Spleen (tissue), 11 donors: ENCODE measurements at regions not wholly inside any gene's neighbourhood (a gene's known extent, or its start where the extent isn't known, plus 50 kb on each side); places are given as distances from the start of the nearest gene placed in this dataset.
A peak's percentile ranks its signal among the peaks of the same experiment; 100 is the strongest.

Experiments used
- DNase-seq: peaks from one replicate; pipeline ENCODE4 v3.0.0-alpha.2; 2020
- H3K27ac ChIP-seq, 8 donors: fragments of 200-600 bp; sonication (generic) in 7 of 8; 1 replicate in 4 of 8; 2 replicates in 4 of 8; pipeline versions ENCODE4 v1.5.0 to v1.8.0; 2016 to 2021; ENCODE audit warnings: inconsistent platforms in 4 of 8, mild to moderate bottlenecking in 4 of 8, moderate library complexity in 1 of 8
- H3K27me3 ChIP-seq, 7 donors: fragments of 200-600 bp; sonication (generic) in 6 of 7; replicated peaks in 1 of 7; 1 replicate in 4 of 7; 2 replicates in 3 of 7; pipeline versions ENCODE4 v1.5.0 to v1.8.0; 2016 to 2021; ENCODE audit warnings: inconsistent platforms in 3 of 7, mild to moderate bottlenecking in 1 of 7
- H3K36me3 ChIP-seq, 6 donors: fragments of 200-600 bp; sonication (generic) in 5 of 6; 1 replicate in 4 of 6; 2 replicates in 2 of 6; pipeline versions ENCODE4 v1.5.0 to v1.8.0; 2016 to 2021; ENCODE audit warnings: inconsistent platforms in 2 of 6
- H3K4me1 ChIP-seq, 6 donors: fragments of 200-600 bp; sonication (generic) in 5 of 6; 1 replicate in 3 of 6; 2 replicates in 3 of 6; pipeline versions ENCODE4 v1.5.0 to v1.8.0; 2016 to 2021; ENCODE audit warnings: inconsistent platforms in 3 of 6
- H3K4me3 ChIP-seq, 8 donors: fragments of 200-600 bp; sonication (generic) in 7 of 8; 1 replicate in 4 of 8; 2 replicates in 4 of 8; pipeline versions ENCODE4 v1.5.0 to v1.8.0; 2016 to 2021; ENCODE audit warnings: inconsistent platforms in 4 of 8, mild to moderate bottlenecking in 4 of 8, moderate library complexity in 2 of 8
- H3K9me3 ChIP-seq, 8 donors: fragments of 200-600 bp; sonication (generic) in 7 of 8; 1 replicate in 4 of 8; 2 replicates in 4 of 8; pipeline versions ENCODE4 v1.5.0 to v1.8.0; 2016 to 2021; ENCODE audit warnings: inconsistent platforms in 4 of 8
- CTCF ChIP-seq, 11 experiments: fragments of 200-600 bp in 7 of 11; fragments of 450-650 bp in 4 of 11; sonication (generic) in 4 of 11; IDR thresholded peaks in 8 of 11; conservative IDR thresholded peaks in 3 of 11; 1 replicate in 7 of 11; 2 replicates in 4 of 11; pipeline versions ENCODE4 v1.4.0 to v1.8.0; 2016 to 2021; ENCODE audit warnings: antibody characterized with exemption in 11 of 11, inconsistent platforms in 4 of 11, mild to moderate bottlenecking in 1 of 11
- POLR2A ChIP-seq, 3 donors: fragments of 450-650 bp; IDR thresholded peaks; one replicate each; pipeline ENCODE4 v1.5.1; 2017; ENCODE audit warnings: antibody characterized with exemption in 3 of 3, mild to moderate bottlenecking in 1 of 3
- POLR2AphosphoS5 ChIP-seq, 3 donors: sonication (generic); formaldehyde crosslinking; IDR thresholded peaks; one replicate each; pipeline ENCODE4 v1.5.1; 2017; ENCODE audit warnings: antibody characterized with exemption in 3 of 3
- WGBS, 5 donors: extraction: QIAGEN DNeasy Blood & Tissue Kit in 3 of 5; methylation state at CpG; one replicate each; pipeline versions ENCODE4 v1.1.5 to v1.1.7; 2013 to 2018; 5-methylcytosine and 5-hydroxymethylcytosine counted together
- intact Hi-C: fragments of 100-400 bp; cut with DNase I; formaldehyde crosslinking; loops from one replicate; pipeline ENCODE4 v1.15.0; 2023; ENCODE audit warnings: low total_unique reads
- donor health status: healthy with polysubstance abuse.
- donor health status: DM: no; HTN: no; CAD: no; lungs with moderate emphysema.
- donor health status: DM: no; HTN: no; CAD: no.
- donor health status: Bipolar disorder and iron deficiency.
- donor health status: healthy.
- donor health status: DM: no; HTN: no; CAD: no.
- donor health status: DM: yes; HTN: yes; CAD: no.

DNA sequence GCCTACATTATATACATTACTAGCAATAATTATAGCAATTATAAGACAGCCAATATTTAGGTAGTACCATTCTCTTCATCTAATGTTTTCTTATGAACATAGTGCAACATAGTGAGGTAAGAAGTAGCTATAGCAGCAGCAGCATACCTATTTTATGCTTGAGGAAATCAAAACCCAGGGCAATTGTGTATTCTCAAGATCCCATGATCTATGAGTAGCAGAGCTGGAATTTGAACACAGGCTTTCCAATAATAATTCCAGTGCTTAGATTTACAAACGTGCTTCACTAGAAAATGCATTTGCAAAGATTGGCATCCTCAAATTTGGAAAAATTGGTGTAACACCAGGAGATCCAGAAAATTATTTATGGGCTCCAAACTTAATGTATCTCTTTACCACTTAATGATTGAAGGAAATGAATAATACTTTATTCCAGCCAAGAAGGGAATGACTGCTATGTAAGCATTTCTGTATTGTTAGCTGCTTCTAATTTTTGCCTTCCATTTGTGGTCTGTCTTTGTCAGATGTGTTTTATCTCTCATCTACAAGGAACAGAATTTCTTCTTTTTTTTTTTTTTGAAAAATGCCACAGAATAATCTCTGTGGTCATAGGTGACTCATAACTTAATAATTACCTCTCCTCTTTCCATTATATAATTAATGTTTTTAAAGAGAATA, 451.1 kb downstream of the ARAP2 start:
- Histone ChIP-seq H3K9me3 (peaks cover 0 to 37% (median 22%) of the 10 kb centered on the region in 8 donors), H3K27me3 (no peaks in the 10 kb centered on the region), H3K4me1 (no peaks in the 10 kb centered on the region), H3K36me3 (no peaks in the 10 kb centered on the region), H3K27ac (no peak overlapping the region), H3K4me3 (no peak overlapping the region)
- intact Hi-C loops = no loop called here
- no peak for DNase-seq
- WGBS, 5 donors = 30 to 74% (median 60%) methylated on average over 1 of the region's 1 CpG
- TF ChIP-seq POLR2AphosphoS5 (IDR thresholded peaks at IDR 0.05) = no peak
- no peak for TF ChIP-seq CTCF (IDR thresholded peaks at IDR 0.05 in 8 of 11, conservative IDR thresholded peaks at IDR 0.05 in 3 of 11)

- H3K36me3 ChIP-seq = no peaks in the 10 kb centered on the region
- intact Hi-C loops = no loop called here
- no peak overlapping the region for H3K4me3 ChIP-seq
- no peaks in the 10 kb centered on the region for H3K27me3 ChIP-seq
- 77 to 94% (median 84%) methylated on average over 1 of the region's 1 CpG for WGBS, 5 donors
- no peak overlapping the region for H3K27ac ChIP-seq
- peaks cover 0 to 39% (median 22%) of the 10 kb centered on the region in 8 donors for H3K9me3 ChIP-seq
- no peaks in the 10 kb centered on the region for H3K4me1 ChIP-seq
- TF ChIP-seq POLR2A (IDR thresholded peaks at IDR 0.05) = no peak
- TF ChIP-seq CTCF (IDR thresholded peaks at IDR 0.05 in 8 of 11, conservative IDR thresholded peaks at IDR 0.05 in 3 of 11) = no peak
- TF ChIP-seq POLR2AphosphoS5 (IDR thresholded peaks at IDR 0.05) = no peak
- no peak for DNase-seq
Observed at GRCh38 chr4:35793766-35794165, 450.5 kb downstream of the ARAP2 start.

DNA sequence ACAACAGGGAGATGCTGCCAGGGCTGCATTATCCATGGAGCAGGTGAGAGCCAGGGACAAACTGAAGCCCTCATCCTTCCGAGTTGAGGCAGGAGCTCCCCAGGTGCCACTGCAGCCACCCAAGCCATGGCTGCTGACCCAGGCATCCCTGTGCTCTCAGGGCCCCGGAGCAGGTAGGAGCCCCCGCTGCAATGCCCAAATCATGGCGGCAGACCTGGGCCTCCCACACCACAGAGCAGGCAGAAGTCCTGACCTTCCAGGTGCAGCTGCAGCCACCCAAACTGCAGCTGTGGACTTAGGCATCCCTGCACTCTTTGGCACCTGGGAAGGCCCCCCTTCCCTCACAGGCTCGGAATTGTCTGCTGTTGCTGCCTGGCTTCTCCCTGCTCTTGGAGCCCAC, 443.6 kb downstream of the ARAP2 start:
- no peaks in the 10 kb centered on the region for H3K27me3 ChIP-seq
- DNase-seq = peak; percentile 69
- peaks cover 0 to 26% (median 16%) of the 10 kb centered on the region in 8 donors for H3K9me3 ChIP-seq
- H3K4me3 ChIP-seq = no peak overlapping the region
- H3K27ac ChIP-seq = no peak overlapping the region
- TF ChIP-seq POLR2A (IDR thresholded peaks at IDR 0.05) (no peak), CTCF (IDR thresholded peaks at IDR 0.05 in 8 of 11, conservative IDR thresholded peaks at IDR 0.05 in 3 of 11) (no peak), POLR2AphosphoS5 (IDR thresholded peaks at IDR 0.05) (no peak)
- H3K4me1 ChIP-seq = no peaks in the 10 kb centered on the region
- intact Hi-C loops = no loop called here
- no peaks in the 10 kb centered on the region for H3K36me3 ChIP-seq
- WGBS, 5 donors = 89 to 100% (median 96%) methylated on average over 4 to 5 of the region's 5 CpGs

DNA sequence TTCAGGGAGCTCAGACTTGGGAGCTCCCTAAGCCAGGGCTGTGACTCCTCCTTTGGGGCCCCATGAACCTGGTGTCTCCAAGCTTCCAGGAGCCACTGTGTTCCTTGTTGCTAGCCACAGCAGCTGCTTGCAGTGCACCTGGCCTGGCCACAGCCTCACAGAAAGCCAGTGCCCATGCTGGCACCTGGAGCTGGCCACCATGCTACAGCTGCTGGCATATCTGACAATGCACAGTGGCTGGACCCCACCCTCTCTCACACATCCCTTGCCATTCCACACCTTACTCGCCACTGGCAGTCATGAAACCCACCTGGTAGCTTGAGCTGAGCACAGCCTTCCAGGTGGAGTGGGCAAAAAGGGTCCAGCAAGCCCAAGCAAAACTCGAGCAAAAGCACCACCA, 441.7 kb downstream of the ARAP2 start:
- intact Hi-C loops = no loop called here
- Histone ChIP-seq H3K9me3 (peaks cover 0 to 8% (median 0%) of the 10 kb centered on the region in 8 donors), H3K27me3 (no peaks in the 10 kb centered on the region), H3K4me1 (no peaks in the 10 kb centered on the region), H3K4me3 (no peak overlapping the region), H3K27ac (no peak overlapping the region), H3K36me3 (no peaks in the 10 kb centered on the region)
- whole genome bisulfite sequencing, 5 donors = 49 to 97% (median 72%) methylated on average over 2 of the region's 2 CpGs
- peak; percentile 62 for DNase-seq
- TF ChIP-seq POLR2A (IDR thresholded peaks at IDR 0.05) (no peak), POLR2AphosphoS5 (IDR thresholded peaks at IDR 0.05) (no peak), CTCF (IDR thresholded peaks at IDR 0.05 in 8 of 11, conservative IDR thresholded peaks at IDR 0.05 in 3 of 11) (no peak)
